ENCODE measurements at regions not wholly inside any gene's neighbourhood (a gene's known extent, or its start where the extent isn't known, plus 50 kb on each side); places are given as distances from the start of the nearest gene placed in this dataset.

DNA sequence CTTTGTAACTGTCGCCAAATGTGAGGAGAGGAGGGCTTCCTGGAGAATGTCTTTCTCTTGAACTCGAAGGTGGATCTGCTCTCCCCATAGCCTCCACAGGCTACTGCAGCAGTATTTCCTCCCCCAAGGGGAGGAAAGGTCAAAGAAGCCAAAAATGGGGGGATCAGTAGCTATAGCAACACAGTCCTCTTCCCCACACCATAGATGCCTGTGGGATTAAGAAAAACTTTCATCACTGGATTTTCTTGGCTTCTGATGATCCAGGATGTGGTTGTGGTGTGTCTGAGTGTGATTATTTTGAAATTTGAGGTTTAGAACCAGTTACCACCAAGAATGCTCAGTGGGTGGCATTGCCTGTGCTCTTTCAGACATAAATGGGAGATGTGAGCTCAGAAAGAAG lies 140.1 kb upstream of the SPACA1 start:
- Histone ChIP-seq H3K4me3 (no peak overlapping the region), H3K9me3 (no peaks in the 10 kb centered on the region), H3K27me3 (no peaks in the 10 kb centered on the region), H3K36me3 (no peaks in the 10 kb centered on the region), H3K4me1 (no peaks in the 10 kb centered on the region), H3K27ac (no peak overlapping the region)
- DNase-seq (no peak), FAIRE-seq (no peak), ATAC-seq (peak in 1 of 4 donors; percentile 27)
- intact Hi-C loops (cut with DNase I), result no loop called here
- TF ChIP-seq CTCF (IDR thresholded peaks at IDR 0.05), result no peak
- 50 to 77% methylated on average over 2 of the region's 2 CpGs for WGBS, 2 donors

DNA sequence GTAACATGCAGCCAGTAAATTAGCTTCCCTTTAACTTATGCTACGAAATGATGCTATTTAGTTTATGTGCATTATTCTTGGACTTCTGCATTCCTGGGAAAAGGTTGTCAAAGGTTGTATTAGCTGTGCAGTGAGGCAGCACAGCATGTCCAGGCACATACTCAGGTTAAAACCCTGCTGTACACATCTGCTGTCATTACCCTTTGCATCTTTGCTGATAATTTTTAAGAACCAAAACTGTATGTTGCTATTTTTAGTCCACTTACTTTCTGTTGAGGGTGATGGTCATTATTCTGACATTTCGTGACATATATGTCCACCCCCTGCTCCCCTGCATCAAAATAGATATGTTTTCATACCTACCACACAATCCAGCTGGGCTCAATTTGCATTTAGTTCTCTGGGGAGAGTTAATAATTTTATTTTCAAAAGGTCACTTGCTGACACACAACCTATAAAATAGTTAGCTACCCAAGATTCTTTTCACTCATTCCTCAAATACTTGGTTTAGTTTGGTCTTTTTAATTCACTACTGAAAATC lies 142.5 kb upstream of the SPACA1 start:
- WGBS, 2 donors, result 47 to 50% methylated on average over 2 of the region's 2 CpGs
- no peak for TF ChIP-seq CTCF (IDR thresholded peaks at IDR 0.05)
- no peak overlapping the region for H3K4me3 ChIP-seq
- H3K9me3 ChIP-seq, result no peaks in the 10 kb centered on the region
- H3K27ac ChIP-seq, result no peak overlapping the region
- no peaks in the 10 kb centered on the region for H3K36me3 ChIP-seq
- intact Hi-C loops (cut with DNase I), result no loop called here
- ATAC-seq, result no peak
- H3K4me1 ChIP-seq, result no peaks in the 10 kb centered on the region
- no peaks in the 10 kb centered on the region for H3K27me3 ChIP-seq
- FAIRE-seq, result no peak
- no peak for DNase-seq

- DNase-seq (no peak), ATAC-seq (no peak), FAIRE-seq (no peak)
- H3K27ac ChIP-seq, result no peak overlapping the region
- no peaks in the 10 kb centered on the region for H3K4me1 ChIP-seq
- H3K27me3 ChIP-seq, result no peaks in the 10 kb centered on the region
- no peak overlapping the region for H3K4me3 ChIP-seq
- H3K9me3 ChIP-seq, result no peaks in the 10 kb centered on the region
- no peak for TF ChIP-seq CTCF (IDR thresholded peaks at IDR 0.05)
- intact Hi-C loops (cut with DNase I), result no loop called here
- no peaks in the 10 kb centered on the region for H3K36me3 ChIP-seq
Observed at GRCh38 chr6:87904011-87904410, 143.6 kb upstream of the SPACA1 start.

- Histone ChIP-seq H3K4me3 (no peak overlapping the region), H3K27me3 (no peaks in the 10 kb centered on the region), H3K36me3 (no peaks in the 10 kb centered on the region), H3K9me3 (no peaks in the 10 kb centered on the region), H3K4me1 (no peaks in the 10 kb centered on the region), H3K27ac (no peak overlapping the region)
- ATAC-seq, result no peak
- no peak for DNase-seq
- WGBS, 2 donors, result 76% methylated on average over 12 of the region's 12 CpGs
- no peak for FAIRE-seq
- intact Hi-C loops (cut with DNase I), result no loop called here
- no peak for TF ChIP-seq CTCF (IDR thresholded peaks at IDR 0.05)
Observed at GRCh38 chr6:87903323-87903722, 144.3 kb upstream of the SPACA1 start.

DNA sequence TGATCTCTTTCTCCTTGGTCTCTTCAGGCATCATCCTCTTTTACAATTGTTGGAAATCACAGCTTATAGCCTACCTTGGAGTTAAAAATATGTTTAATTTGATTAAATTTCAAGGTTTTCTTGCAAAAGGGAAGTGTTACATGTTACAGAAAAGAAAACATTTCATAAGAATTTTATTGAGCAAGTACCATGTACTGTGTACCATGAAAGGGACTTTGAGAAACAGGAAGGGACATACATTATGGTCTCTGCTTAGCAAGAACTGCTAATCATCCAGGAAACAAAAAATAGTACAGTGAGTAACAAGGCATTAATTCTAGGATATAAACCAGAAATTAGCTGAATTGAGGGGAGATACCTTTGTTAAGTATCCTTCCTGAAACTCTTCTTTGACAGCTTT lies 145.3 kb upstream of the SPACA1 start:
- Histone ChIP-seq H3K4me1 (no peaks in the 10 kb centered on the region), H3K27ac (no peak overlapping the region), H3K36me3 (no peaks in the 10 kb centered on the region), H3K27me3 (no peaks in the 10 kb centered on the region), H3K4me3 (no peak overlapping the region), H3K9me3 (no peaks in the 10 kb centered on the region)
- FAIRE-seq (no peak), ATAC-seq (no peak), DNase-seq (no peak)
- no peak for TF ChIP-seq CTCF (IDR thresholded peaks at IDR 0.05)
- intact Hi-C loops (cut with DNase I), result no loop called here
